GM12891 (cell line): ENCODE measurements at regions not wholly inside any gene's neighbourhood (a gene's known extent, or its start where the extent isn't known, plus 50 kb on each side); places are given as distances from the start of the nearest gene placed in this dataset.

Source experiments
- POLR2A ChIP-seq: IDR thresholded peaks from 2 replicates; pipeline ENCODE4 v1.6.1; 2011; ENCODE audit warnings: low read depth, low read length, control low read depth
- TAF1 ChIP-seq: IDR thresholded peaks from 2 replicates; pipeline ENCODE4 v1.6.1; 2011; ENCODE audit warnings: low read depth, low read length, control low read depth

- no peak for TF ChIP-seq POLR2A
- TF ChIP-seq TAF1 = no peak
Observed at GRCh38 chr11:19323502-19323901, 82.8 kb upstream of the E2F8 start.
